Neural progenitor cell (in vitro differentiated cells): ENCODE measurements at regions not wholly inside any gene's neighbourhood (a gene's known extent, or its start where the extent isn't known, plus 50 kb on each side); places are given as distances from the start of the nearest gene placed in this dataset.

ENCODE experiments used
- EZH2 ChIP-seq: fragments of 200-600 bp; sonication (generic); IDR thresholded peaks from 2 replicates; pipeline ENCODE4 v1.6.1; 2017; ENCODE audit warnings: antibody characterized with exemption, mild to moderate bottlenecking, moderate library complexity
- EZH2phosphoT487 ChIP-seq: fragments of 200-600 bp; sonication (generic); IDR thresholded peaks from 2 replicates; pipeline ENCODE4 v1.6.1; 2017; ENCODE audit warnings: antibody characterized with exemption
- TF ChIP-seq, protein P1 (sequence below): fragments of 200-600 bp; sonication (generic); IDR thresholded peaks from 2 replicates; pipeline ENCODE4 v1.5.1; 2017; ENCODE audit warnings: antibody characterized with exemption, mild to moderate bottlenecking

DNA sequence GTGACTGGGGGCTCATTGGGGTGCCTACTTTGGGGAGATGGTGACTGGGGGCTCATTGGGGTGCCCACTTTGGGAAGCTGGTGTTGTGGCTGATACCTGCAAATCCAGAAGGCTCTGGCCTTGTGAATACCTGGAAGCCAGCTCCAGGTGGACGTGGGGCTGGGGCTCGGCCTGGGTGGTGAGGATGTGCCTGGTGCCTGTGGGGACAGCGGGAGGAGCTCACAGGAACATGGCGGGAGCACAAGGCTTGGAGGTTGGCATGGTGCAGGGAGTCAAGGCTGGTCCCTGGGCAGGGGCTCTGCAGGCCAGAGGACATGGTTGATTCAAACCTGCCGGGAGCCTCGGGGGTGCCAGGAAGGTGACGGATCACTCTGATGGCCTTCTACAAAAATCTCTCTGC lies 1165.7 kb downstream of the BRD1 start:
- TF ChIP-seq EZH2: no peak
- TF ChIP-seq, protein P1, sequence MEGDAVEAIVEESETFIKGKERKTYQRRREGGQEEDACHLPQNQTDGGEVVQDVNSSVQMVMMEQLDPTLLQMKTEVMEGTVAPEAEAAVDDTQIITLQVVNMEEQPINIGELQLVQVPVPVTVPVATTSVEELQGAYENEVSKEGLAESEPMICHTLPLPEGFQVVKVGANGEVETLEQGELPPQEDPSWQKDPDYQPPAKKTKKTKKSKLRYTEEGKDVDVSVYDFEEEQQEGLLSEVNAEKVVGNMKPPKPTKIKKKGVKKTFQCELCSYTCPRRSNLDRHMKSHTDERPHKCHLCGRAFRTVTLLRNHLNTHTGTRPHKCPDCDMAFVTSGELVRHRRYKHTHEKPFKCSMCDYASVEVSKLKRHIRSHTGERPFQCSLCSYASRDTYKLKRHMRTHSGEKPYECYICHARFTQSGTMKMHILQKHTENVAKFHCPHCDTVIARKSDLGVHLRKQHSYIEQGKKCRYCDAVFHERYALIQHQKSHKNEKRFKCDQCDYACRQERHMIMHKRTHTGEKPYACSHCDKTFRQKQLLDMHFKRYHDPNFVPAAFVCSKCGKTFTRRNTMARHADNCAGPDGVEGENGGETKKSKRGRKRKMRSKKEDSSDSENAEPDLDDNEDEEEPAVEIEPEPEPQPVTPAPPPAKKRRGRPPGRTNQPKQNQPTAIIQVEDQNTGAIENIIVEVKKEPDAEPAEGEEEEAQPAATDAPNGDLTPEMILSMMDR: no peak
- no peak for TF ChIP-seq EZH2phosphoT487
